Stimulated activated CD4-positive, alpha-beta T cell treated with anti-CD3 and anti-CD28 coated beads, TNF-alpha, amount 100 ng/mL, for 1 hour (primary cell): ENCODE measurements at regions not wholly inside any gene's neighbourhood (a gene's known extent, or its start where the extent isn't known, plus 50 kb on each side); places are given as distances from the start of the nearest gene placed in this dataset.
"Not testable (repeated sequence)": the region's sequence is repeated elsewhere in the genome, so short reads cannot be mapped to it uniquely, and the experiment has no call there.

Source experiments
- DNase-seq, 3 donors: peaks; one replicate each; pipeline ENCODE4 v3.0.0-alpha.2; 2020; ENCODE audit warnings: low read depth in 3 of 3, low spot score in 1 of 3

DNA sequence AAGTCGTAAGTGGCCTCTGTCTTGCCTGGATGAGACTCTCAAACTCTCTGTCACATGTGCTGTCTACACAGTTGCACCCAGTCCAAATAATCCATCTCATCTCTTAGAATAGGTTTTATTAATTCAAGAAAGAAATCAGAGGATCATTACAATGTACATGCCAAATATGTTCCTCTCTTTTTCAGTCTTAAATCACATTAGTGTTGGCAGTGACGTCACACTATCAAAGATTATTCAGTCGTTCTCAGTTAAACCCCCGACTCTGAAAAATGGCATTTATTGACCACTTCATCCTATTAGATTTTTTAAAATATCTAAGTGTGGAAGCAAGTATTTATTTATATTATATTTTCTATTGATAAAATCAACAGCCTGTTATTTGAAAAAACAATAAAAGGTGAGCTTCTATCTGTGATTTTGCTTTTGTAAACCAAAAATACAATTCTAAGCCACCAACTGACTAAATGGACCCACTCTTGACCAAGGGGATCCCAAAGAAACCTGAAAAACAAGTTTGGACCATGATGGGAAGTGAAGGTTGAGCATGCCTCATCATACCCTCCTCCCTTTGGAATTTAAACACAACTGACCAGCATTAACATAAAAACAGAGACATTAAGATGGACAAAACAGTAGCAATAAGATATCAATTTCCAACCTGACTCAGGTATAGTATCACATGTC, 1894.4 kb upstream of the LRRTM1 start:
- DNase-seq: no peak

DNA sequence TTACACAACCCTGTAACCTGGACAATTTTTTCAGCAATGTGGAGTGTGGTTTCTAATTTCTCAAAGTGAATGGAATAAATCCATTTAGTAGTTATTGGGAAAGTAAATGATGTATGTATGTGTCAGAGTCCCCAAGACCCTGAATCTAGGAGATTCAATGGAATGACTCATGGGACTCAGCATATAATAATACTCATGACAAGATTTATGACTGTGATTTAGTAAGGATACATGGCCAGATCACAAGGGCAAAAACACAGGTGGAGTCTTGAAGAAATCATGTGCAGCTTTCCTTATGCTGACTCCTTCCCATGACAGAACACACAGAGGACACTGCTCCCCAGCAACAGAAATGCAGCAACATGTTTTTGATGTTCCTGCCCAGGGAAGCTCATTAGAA, 1877.7 kb upstream of the LRRTM1 start:
- DNase-seq: no peak

DNA sequence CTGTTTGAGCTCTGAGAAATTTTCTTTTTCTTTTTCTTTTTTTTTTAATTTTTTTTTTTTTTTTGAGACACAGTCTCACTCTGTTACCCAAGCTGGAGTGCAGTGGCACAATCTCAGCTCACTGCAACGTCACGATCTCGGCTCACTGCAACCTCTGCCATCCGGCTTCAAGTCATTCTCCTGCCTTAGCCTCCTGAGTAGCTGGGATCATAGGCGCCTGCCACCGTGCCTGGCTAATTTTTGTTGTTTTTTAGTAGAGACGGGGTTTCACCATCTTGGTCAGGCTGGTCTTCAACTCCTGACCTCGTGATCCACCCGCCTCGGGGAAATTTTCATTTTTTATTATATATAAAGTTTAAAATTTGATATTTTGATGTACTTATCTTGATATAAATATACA, 1870.7 kb upstream of the LRRTM1 start:
- not testable (repeated sequence) for DNase-seq

DNA sequence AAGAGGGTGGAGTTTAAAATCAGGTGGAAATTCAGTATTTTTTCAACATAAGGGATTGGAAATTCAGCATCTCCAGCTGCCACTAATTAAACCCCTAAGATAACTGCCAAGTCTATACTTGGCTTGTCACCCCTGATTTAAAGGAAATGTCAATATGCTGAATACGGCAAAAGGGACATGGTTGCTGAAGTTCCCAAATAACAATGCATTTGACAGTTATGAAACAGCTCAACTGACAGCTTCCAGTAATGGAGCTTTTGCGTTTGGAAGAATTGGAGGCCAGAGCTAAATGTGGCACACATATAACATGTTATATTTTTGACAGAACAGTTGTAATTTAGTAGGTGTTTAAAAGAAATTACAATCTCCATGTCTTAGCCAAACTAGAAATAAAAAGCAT, 1867.9 kb upstream of the LRRTM1 start:
- no peak for DNase-seq

DNA sequence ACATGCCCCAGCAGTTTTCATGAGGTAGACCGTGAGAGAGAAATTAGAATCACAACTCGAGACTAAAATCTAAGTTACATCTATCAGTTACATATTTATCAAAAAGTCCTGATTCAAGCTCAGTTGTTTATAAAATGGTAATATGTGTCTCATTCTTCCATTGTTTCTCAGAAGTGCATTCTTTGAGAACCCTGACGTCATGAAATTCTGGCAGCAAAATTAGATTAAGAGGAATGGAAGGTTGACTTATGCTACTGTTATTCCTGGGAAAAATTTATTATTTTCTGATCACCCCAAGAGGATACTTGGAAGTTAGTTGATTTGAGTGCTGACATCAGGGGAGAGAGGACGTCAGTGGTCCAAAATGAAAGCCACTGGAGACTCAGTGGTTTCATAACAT, 1864.8 kb upstream of the LRRTM1 start:
- no peak for DNase-seq

DNA sequence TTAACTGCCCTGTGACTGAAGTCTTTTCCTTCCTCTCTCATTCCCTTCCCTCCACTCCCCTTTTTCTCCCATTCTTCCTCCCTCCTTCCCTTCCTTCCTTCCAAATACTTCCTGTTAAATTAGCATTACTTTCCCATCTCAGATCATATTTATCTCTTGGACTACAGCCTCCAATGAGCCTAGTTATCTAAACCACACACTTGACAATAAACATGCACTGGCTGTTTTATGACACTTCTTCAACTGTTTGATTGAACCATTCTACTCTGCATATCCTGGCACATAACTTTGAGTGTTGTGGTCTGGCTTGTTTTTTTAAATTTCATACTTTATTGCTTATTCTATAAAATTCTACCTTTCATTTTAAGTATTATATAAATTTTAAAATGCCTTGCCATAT, 1860.8 kb upstream of the LRRTM1 start:
- no peak for DNase-seq

DNA sequence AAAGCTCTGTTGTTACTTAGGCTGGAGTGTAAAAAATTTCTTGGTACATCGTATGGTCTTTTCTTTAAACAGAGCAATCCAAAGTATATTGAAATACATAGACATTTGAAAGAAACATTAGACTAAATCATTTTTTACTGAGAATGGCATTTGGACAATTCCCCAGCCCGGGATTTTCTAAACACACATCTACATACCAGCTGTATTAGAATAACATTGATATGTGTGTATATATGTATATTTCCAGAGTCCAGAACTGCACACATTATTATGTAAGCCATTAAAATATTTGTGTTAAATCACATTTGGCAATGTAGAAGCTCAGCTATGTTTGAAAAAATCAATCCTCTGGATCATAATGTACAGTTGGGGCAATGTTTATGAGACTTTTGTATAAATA, 1853.6 kb upstream of the LRRTM1 start:
- DNase-seq: no peak

DNA sequence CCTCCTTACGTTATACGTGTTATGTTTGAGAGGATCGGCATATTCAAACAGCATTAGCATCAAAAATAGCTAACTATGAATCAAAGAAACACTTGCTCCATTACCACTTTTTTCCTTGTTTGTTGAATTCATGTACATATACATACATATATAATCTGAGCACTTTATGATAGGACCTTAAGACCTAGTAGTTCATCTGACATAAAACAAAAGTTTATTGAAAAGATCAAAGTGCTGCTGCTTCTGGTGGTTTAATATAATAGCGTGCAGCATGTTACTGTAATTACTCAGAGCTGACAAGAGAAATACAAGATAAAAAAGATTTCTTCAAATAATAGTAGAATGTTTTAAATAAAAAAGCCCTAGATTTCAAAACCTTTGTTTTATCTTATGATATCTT, 1850.9 kb upstream of the LRRTM1 start:
- no peak for DNase-seq

DNA sequence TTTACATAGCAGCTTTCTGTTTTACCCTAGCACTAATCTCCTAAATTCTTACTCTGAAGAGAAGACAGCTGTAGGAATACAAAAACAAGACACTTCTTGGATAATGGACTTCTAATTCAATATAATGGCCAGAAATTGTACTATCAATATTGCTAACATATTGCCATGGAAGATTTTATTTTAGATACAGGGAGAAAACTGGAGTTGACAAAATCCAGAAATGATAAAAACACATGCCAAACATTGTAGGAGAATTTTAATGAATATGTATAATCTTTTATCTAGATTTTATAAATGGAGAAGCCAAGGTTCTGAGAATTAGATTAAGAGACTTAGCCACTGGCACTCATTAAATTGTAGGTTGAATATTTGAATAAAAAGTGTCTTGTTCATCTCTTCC, 1838.8 kb upstream of the LRRTM1 start:
- no peak for DNase-seq

DNA sequence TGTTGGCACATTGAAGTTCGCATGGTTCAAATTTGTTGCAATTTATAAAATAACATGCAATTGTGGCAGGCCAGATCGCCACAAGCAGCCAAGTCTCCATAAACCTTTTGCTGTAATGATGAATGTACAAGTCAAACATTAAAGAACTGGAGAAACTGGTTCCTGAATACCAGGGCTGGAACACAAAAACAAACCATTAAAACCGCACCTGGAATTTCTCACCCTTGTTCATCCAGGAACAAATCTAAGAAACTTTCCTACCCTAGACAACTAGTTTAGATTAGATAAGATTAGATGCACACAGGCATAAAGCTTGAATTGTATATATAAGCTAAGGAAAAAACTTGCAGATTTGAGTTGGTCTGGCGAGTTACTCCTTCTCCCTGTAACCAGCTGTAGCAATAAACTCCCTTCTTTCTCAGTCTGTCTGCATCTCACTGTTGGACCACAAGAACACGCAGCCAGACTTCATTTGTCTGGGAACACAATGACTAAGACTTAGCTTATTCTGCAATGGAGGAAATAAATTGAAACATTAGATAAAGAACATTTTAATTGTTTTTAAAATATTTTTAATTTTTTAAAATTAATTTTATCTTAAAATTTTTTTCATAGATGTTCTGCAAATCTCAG, 1835.5 kb upstream of the LRRTM1 start:
- no peak for DNase-seq

DNA sequence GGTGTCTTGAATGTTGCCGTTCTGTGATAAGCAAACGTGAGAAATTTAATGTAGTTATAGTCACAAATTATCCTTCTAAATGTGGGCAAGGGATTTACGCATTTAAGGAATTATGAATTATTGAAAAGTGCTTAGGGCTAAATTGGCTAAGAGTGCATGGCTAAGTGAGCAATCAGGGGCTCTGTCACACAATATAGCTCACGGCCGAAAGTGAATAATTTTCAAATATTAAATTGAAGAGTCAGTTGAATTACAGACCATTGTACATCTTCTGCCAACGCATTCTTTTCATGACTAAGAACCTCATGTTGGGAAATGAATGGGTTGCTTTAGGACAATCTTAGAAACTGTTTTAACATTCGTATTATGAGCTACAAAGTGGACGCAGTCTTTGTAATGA, 1832.9 kb upstream of the LRRTM1 start:
- no peak for DNase-seq

DNA sequence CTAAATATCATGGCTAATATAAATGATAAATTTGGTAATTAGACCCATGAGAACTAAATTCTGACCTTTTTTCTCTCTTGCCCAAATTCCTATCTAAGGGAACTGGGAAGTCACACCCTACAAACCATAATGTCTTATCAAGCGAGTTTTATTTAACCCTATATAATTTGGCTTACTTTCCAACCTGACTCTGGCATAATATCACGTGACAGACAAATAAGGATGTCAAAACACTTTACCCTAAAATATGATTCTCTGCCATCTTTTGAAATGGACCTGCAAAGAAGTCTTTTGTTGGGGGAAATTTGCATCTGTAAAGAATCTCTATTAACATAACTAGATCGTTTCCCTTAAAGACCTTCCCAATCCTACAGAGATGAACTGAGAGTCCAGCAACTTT, 1823.5 kb upstream of the LRRTM1 start:
- no peak for DNase-seq

DNA sequence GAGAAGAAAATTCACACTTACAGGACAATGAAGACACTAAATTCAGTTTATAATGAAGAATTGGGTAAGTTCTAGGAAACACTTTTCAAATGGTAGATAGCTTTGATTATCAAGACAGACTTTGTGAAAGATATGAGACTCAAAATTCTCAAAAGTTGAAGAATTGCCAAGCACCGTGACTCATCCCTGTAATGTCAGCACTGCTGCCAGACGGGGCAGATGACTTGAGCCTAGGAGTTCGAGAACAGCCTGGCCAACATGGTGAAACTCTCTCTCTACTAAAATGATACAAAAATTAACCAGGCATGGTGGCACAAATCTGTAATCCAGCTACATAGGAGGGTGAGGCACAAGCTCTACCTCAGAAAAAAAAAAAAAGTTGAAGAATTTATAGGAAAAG, 1820.1 kb upstream of the LRRTM1 start:
- no peak for DNase-seq

DNA sequence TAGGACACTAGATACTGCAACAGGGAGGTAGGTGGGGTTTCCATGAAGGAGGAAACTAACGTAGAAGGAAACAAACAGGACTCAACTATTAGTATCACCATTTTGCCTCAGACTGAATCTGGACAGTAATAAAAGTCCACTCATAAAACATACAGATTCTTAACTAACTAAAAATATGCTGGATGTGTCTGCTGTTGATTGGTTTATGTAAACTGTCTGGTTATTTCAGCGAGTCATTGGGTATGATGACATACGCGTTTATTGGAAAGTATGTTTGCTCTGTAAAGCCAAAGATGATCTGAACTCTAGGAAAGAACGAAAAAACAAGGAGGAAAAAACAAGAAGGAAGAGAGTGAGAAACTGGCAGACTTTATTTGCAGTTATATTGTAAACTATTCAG, 1816.1 kb upstream of the LRRTM1 start:
- DNase-seq: no peak

DNA sequence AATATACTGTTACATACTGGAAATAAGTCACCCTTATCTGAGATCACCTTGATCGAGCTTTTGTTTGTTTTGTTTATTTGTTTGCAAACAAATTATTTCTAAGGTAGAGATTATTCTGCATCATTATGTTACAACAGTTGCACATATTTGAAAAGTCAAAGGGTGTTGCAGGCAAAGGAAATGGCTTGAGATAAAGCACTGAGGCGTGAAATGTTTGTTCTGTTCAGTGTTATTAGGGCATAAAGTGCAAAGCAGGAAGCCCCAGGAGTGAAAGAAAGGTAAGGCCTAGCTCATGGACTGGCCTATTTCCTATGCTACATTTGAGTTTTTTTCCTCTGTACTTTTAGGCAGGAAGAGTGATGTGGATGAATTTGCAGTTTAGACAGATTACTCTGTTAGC, 1815.6 kb upstream of the LRRTM1 start:
- no peak for DNase-seq

DNA sequence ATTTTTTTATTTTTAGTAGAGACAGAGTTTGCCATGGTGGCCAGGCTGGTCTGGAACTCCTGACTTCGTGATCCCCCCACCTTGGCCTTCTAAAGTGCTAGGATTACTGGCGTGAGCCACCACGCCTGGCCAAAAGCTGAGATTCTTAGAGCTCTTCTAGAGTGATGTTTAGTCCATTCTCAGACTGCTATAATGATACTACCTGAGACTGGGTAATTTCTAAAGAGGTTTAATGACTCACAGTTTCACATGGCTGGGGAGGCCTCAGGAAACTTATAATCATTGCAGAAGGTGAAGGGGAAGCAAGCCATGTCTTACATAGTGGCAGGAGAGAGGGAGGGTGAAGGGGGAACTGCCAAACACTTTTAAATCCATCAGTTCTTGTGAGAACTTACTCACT, 1804.9 kb upstream of the LRRTM1 start:
- DNase-seq: no peak

DNA sequence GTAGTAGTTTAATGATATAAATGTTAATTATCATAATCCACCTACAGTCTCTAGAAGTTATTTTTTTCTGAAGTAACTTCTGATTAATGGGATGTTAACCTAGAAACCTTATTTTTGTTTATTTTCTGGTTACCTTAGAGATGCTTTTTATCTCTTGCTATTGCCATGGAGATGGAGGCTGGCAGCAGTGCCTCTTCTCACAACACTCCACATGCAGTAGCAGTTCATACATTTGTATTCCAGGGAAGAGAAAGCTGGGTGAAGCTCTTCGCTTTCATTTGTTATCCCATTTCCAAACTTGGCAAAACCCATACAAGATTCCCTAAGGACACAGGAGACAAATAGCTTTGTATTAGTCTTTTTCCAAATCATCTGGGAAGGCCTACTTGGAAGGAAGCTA, 1794.1 kb upstream of the LRRTM1 start:
- DNase-seq: no peak

DNA sequence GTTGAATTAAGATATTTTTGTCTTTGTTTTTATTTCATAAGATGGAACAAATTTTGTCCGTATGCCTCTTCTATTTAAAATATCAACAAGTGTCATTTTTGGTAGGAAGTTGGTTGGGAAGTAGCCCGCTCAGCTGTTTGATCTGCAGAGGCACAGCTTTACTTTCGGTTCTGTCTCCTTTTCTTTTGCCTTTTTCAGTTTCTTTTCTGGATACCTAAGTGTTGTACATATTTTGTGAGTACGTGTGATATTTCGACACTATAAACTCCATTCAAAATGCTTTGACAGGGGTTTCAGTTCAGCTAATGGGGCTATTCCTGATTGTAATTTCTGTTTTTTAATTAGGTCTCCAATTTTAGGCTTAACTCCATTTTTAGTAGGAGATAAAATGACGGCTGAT, 1785.0 kb upstream of the LRRTM1 start:
- DNase-seq: no peak

DNA sequence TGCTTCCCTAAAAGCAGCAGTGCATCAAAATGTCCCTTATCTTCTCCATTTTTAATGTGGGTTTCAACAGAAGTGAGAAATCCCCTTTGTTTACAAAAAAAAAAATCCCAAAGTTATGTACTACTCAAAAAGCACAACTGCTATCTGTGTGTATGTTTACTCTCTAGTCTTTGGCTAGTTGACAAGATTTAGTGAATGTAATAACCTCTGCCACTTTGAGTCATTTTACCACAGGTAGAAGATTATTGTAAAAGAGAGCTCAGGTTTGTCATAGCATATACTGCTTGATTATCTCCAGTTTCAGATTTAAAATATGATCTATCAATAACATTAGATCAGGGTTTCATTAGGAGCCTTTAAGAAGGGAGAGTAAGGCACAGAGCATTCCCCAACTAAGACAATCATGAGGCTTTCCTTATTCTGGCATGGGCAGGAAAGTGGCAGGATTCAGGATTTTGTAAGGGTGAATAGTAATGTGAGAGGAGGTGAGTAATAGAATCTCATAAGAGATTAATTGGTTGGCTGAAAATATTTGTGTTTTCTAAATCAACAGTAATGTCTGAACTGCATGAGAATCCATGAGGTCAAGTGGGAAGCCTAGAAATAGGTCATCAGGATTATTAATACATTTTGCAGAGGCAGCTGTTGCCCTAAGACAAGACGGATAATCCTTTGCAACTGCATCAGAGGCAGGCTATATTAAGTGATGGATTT, 1780.3 kb upstream of the LRRTM1 start:
- no peak for DNase-seq

DNA sequence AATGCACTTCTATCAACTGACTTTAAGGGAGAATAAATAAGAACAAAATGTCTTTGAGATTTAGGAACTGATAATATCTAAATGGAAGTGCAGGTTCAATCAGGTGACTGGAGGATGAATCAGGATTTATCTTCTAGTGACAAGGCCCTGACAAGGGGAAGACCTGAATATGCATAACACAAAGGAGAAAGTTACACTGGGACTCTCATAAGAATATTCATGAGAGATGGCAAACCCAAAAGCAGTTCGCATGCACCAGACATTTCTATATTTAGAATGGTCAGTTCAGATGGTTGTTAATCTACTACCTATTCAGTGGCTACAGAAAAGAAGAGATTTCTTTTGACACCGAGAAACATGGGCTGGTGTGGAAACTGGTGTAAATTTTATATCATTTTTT, 1771.3 kb upstream of the LRRTM1 start:
- no peak for DNase-seq

DNA sequence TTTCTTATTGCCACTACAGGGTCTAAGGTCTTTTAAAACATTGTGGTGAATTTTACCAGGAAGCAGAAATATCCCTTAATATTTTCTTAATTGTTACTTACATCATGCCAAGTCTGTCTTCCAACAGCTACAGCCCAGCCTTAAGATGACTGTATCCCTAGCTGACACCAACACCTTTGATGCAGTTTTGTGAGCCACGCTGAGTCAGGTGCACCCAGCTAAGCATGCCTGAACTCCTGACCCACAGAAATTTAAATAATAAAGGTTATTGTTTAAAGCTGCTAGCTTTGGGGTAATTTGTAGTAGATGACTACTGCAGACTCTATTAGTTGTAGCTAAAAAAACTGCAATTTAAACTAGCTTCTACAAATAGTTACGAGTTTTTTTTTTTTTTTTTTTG, 1757.9 kb upstream of the LRRTM1 start:
- DNase-seq: no peak

DNA sequence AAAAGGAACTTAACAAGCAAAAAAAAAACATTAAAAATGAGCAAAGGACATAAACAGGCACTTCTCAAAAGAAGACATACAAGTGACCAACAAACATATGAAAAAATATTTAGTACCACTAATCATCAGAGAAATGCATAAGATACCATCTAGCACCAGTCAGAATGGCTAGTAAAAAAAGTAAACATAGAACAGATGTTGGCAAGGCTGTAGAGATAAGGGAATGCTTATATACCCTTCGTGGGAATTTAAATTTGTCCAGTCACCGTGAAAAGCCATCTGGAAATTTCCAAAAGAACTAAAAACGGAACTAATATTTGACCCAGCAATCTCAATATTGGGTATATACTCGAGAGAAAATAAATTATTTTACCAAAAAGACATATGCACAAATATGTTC, 1751.3 kb upstream of the LRRTM1 start:
- no peak for DNase-seq

DNA sequence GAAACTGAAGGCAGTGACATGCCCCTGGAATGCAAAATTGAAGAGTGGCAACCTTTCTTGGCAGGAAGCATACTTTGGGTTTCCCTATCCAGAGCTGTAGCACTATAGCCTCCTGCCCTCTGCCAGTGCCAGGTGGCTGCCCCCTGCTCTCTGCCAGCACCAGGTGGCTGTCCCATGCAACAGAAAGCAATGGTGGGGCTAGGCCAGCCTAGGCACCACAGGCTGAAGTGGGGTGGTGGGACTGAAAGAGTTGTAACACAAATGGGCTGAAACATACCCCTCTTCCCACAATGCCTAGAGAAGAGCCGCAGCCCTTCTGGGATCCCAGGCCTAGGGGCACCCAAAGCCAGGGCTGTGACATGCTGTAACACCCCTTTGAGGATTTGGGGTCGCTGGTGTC, 1739.3 kb upstream of the LRRTM1 start:
- no peak for DNase-seq
